ENCODE measurements at regions not wholly inside any gene's neighbourhood (a gene's known extent, or its start where the extent isn't known, plus 50 kb on each side); places are given as distances from the start of the nearest gene placed in this dataset.

DNA sequence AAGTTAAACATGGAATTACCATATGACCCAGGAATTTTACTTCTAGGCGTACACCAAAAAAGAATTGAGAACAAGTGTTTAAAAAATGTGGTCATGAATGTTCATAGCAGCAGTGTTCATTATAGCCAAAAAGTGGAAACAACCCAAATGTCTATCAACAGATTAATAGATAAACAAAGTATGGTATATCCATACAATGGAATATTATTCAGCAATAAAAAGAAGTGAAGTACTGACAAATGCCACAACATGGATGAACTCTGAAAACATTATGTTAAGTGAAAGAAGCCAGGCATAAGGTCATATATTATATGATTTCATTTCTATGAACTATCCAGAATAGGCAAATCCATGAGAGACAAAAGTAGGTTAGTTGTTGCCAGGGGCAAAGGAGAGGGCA lies 141.7 kb upstream of the NAV2 start:
- no peak overlapping the region for H3K27ac ChIP-seq (ENCODE audit: low read depth, low read length)
- Mint-ChIP-seq H3K4me1 (peaks cover 0 to 2% (median 0%) of the 10 kb centered on the region in 4 donors), H3K9me3 (no peaks in the 10 kb centered on the region), H3K36me3 (no peaks in the 10 kb centered on the region), H3K27me3 (peaks cover 7 to 8% of the 10 kb centered on the region in 2 donors), H3K27ac (no peak overlapping the region), H3K4me3 (no peak overlapping the region)
- no peaks in the 10 kb centered on the region for H3K36me3 ChIP-seq (ENCODE audit: insufficient read depth, low read length)
- no peaks in the 10 kb centered on the region for H3K4me1 ChIP-seq (ENCODE audit: insufficient read depth, low read length)
- POLR2A ChIA-PET (ENCODE audit: partially characterized antibody): no interaction called here
- H3K27me3 ChIP-seq (ENCODE audit: insufficient read depth, low read length): no peaks in the 10 kb centered on the region
- H3K4me3 ChIP-seq (ENCODE audit: low read length in 2 of 2): no peak overlapping the region
- no peak for DNase-seq
- intact Hi-C loops (cut with micrococcal nuclease): no loop called here
- CTCF ChIA-PET (ENCODE audit: partially characterized antibody): interaction anchor here (1.6 to 9.1 kb wide), 2 partner anchors 11 to 173 kb away, joined by 7 to 203 read pairs; no protein-coding TSS in a partner anchor
- no peaks in the 10 kb centered on the region for H3K9me3 ChIP-seq (ENCODE audit: control insufficient read depth in 1 of 2, low read length in 2 of 2)

DNA sequence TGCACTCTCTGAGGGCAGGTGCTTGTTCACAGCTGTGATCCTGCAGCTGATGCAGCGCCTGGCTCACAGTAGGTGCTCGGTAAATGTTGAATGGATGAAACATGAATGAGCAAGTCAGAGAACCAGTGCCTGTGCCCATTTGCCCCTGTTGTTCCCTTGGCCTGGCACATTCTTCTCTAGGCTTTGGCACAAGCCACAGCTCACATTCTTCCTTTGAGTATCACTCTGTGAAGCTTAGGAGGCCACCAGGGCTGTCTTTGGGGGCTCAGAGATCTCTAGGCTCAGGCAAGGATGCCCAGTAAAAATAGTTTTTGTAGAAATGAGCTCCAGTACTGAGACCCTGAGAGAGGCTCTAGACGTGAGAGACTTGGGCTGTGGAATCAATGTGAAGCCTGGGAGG lies 144.6 kb upstream of the NAV2 start:
- intact Hi-C loops (cut with micrococcal nuclease): no loop called here
- Mint-ChIP-seq H3K27ac (no peak overlapping the region), H3K4me3 (no peak overlapping the region), H3K36me3 (no peaks in the 10 kb centered on the region), H3K27me3 (peaks cover 5 to 15% of the 10 kb centered on the region in 2 donors), H3K4me1 (no peaks in the 10 kb centered on the region), H3K9me3 (no peaks in the 10 kb centered on the region)
- Histone ChIP-seq H3K27ac (ENCODE audit: low read depth, low read length) (no peak overlapping the region), H3K9me3 (ENCODE audit: control insufficient read depth in 1 of 2, low read length in 2 of 2) (no peaks in the 10 kb centered on the region), H3K4me1 (ENCODE audit: insufficient read depth, low read length) (no peaks in the 10 kb centered on the region), H3K27me3 (ENCODE audit: insufficient read depth, low read length) (no peaks in the 10 kb centered on the region), H3K36me3 (ENCODE audit: insufficient read depth, low read length) (no peaks in the 10 kb centered on the region), H3K4me3 (ENCODE audit: low read length in 2 of 2) (no peak overlapping the region)
- no peak for DNase-seq
- POLR2A ChIA-PET (ENCODE audit: partially characterized antibody): no interaction called here
- CTCF ChIA-PET (ENCODE audit: partially characterized antibody): interaction anchor here (1.3 to 9.1 kb wide), 4 partner anchors 10 to 176 kb away, joined by 3 to 203 read pairs (median 14); no protein-coding TSS in a partner anchor

DNA sequence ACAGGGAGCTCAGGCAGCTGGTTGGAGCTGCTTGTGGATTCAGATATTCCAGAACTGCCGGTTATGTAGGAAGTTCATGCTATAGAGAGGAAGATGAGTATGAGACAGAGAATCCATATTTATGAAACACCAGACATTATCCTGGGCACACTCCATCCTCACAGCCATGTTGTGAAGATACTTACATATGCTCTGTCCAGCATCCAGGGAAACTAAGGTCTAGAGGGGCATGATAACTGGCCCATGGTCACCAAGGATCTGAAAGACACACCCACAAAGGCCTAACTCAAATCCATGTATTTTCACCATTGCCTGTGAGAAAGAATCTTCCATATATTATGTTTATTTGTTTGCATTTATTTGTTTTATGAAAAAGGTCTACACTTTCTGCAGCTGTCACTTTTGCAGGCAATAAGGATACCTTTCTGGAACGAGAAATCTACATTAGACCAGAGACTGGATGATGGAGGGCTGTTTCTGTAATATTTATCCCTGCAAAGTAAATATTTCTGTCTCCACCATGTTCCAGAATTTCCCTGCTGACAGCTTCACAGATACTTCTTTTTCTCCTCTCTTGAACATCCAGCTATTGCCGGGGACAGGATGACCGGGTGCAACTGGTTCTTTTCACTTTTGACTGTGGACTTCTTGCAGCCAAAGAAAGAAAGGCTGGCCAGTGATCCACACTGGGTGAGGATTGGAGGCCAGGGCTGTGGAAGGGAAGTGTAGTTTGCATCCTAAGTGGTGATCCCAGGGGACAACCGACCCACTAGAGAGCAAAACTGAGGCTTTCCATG lies 145.9 kb upstream of the NAV2 start:
- ChIA-PET POLR2A (ENCODE audit: partially characterized antibody) (no interaction called here), CTCF (ENCODE audit: partially characterized antibody) (interaction anchor here (0.6 to 9.1 kb wide), 8 partner anchors 8 to 183 kb away, joined by 3 to 203 read pairs (median 13); no protein-coding TSS in a partner anchor)
- intact Hi-C loops (cut with micrococcal nuclease): no loop called here
- no peaks in the 10 kb centered on the region for H3K9me3 ChIP-seq (ENCODE audit: control insufficient read depth in 1 of 2, low read length in 2 of 2)
- H3K36me3 Mint-ChIP-seq: no peaks in the 10 kb centered on the region
- H3K4me1 ChIP-seq (ENCODE audit: insufficient read depth, low read length): no peaks in the 10 kb centered on the region
- no peaks in the 10 kb centered on the region for H3K9me3 Mint-ChIP-seq
- no peak overlapping the region for H3K27ac Mint-ChIP-seq
- H3K4me3 Mint-ChIP-seq: no peak overlapping the region
- no peak overlapping the region for H3K4me3 ChIP-seq (ENCODE audit: low read length in 2 of 2)
- no peaks in the 10 kb centered on the region for H3K4me1 Mint-ChIP-seq
- H3K27me3 Mint-ChIP-seq: peaks cover 5 to 17% of the 10 kb centered on the region in 2 donors
- no peak overlapping the region for H3K27ac ChIP-seq (ENCODE audit: low read depth, low read length)
- no peaks in the 10 kb centered on the region for H3K27me3 ChIP-seq (ENCODE audit: insufficient read depth, low read length)
- no peaks in the 10 kb centered on the region for H3K36me3 ChIP-seq (ENCODE audit: insufficient read depth, low read length)
- no peak for DNase-seq

DNA sequence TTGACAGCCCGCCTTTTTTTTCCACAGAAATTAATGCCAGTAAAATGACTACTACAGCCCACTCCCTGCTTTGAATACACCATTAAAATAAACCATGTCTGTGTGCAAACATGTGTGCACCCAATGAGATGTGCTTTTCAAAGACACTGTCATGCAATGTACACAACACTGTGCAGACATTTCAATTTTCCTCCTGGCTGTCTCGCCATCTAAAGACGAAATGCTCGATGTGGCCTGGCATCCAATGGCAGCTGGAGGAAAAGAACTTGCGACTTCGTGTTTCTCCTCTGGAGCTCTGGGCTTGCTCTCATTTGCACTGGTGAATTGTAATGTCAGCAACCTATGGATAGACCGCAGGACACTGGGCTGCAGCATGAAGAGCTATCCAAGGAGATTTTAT lies 147.0 kb upstream of the NAV2 start:
- H3K27ac Mint-ChIP-seq: no peak overlapping the region
- peaks cover 3 to 15% of the 10 kb centered on the region in 2 donors for H3K27me3 Mint-ChIP-seq
- intact Hi-C loops (cut with micrococcal nuclease): loop anchor here (2.0 kb wide), 1 partner anchor 337 kb away; no protein-coding TSS in a partner anchor

DNA sequence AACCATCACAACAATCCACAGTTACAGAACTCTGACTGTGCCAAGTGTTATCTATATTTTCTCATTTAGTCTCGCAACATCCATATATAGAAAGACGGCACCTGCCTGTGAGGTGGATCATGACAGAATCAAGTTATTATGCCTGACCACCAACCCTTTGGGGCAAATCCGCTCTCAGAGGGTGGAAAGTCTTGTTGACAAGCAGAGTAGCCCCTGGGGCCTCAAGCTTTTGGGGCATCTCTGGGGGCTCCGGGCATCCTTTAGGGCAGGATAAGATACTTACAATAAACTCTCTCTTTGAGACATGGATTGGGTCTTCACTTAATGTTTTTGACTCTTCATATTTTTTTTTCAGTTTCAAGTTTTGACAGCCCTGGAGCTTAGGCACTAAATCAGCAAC lies 150.5 kb upstream of the NAV2 start:
- no peaks in the 10 kb centered on the region for H3K36me3 Mint-ChIP-seq
- H3K4me1 Mint-ChIP-seq: peaks cover 0 to 4% (median 2%) of the 10 kb centered on the region in 4 donors

More for the DNA sequence above, 147.0 kb upstream of the NAV2 start:
- Histone ChIP-seq H3K36me3 (ENCODE audit: insufficient read depth, low read length) (no peaks in the 10 kb centered on the region), H3K9me3 (ENCODE audit: control insufficient read depth in 1 of 2, low read length in 2 of 2) (no peaks in the 10 kb centered on the region), H3K4me3 (ENCODE audit: low read length in 2 of 2) (no peak overlapping the region), H3K27ac (ENCODE audit: low read depth, low read length) (no peak overlapping the region), H3K27me3 (ENCODE audit: insufficient read depth, low read length) (no peaks in the 10 kb centered on the region), H3K4me1 (ENCODE audit: insufficient read depth, low read length) (no peaks in the 10 kb centered on the region)
- no peaks in the 10 kb centered on the region for H3K9me3 Mint-ChIP-seq
- ChIA-PET POLR2A (ENCODE audit: partially characterized antibody) (no interaction called here), CTCF (ENCODE audit: partially characterized antibody) (interaction anchor here (0.6 to 9.1 kb wide), 16 partner anchors 7 to 338 kb away, joined by 3 to 203 read pairs (median 4); no protein-coding TSS in a partner anchor)
- no peak overlapping the region for H3K4me3 Mint-ChIP-seq
- DNase-seq: no peak
- H3K36me3 Mint-ChIP-seq: no peaks in the 10 kb centered on the region
- H3K4me1 Mint-ChIP-seq: no peaks in the 10 kb centered on the region

DNA sequence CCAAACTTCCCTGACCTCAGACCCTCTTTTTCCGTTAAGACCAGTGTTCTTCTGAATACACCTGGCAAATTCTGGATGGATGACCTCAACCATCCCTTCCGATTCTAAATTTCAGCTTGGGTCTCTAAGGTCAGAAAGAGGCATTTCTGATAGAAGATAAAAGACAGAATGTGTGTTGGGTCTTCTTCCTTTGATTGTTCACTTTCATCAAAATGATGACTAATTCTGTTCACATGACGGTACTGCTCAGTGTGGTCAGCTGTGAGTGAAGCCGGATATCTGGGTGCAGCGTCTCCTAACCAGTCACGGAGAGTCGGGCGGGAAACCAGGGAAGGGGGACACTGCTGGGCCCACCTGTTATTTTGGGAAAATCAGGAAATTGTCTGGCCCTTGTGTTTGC lies 151.6 kb upstream of the NAV2 start:
- no peaks in the 10 kb centered on the region for H3K9me3 Mint-ChIP-seq
- H3K27me3 Mint-ChIP-seq: peaks cover 2 to 18% of the 10 kb centered on the region in 2 donors
- intact Hi-C loops (cut with micrococcal nuclease): no loop called here
- H3K4me1 ChIP-seq (ENCODE audit: insufficient read depth, low read length): no peaks in the 10 kb centered on the region
- H3K27ac ChIP-seq (ENCODE audit: low read depth, low read length): no peak overlapping the region
- no peak overlapping the region for H3K4me3 ChIP-seq (ENCODE audit: low read length in 2 of 2)
- no peaks in the 10 kb centered on the region for H3K36me3 ChIP-seq (ENCODE audit: insufficient read depth, low read length)
- CTCF ChIA-PET (ENCODE audit: partially characterized antibody): interaction anchor here (0.7 to 10.6 kb wide), 20 partner anchors 7 to 490 kb away, joined by 3 to 92 read pairs (median 5); no protein-coding TSS in a partner anchor
- DNase-seq: no peak
- H3K9me3 ChIP-seq (ENCODE audit: control insufficient read depth in 1 of 2, low read length in 2 of 2): no peaks in the 10 kb centered on the region
- no peak overlapping the region for H3K4me3 Mint-ChIP-seq
- POLR2A ChIA-PET (ENCODE audit: partially characterized antibody): no interaction called here
- H3K36me3 Mint-ChIP-seq: no peaks in the 10 kb centered on the region
- H3K27ac Mint-ChIP-seq: no peak overlapping the region
- H3K27me3 ChIP-seq (ENCODE audit: insufficient read depth, low read length): no peaks in the 10 kb centered on the region
- peaks cover 0 to 4% (median 2%) of the 10 kb centered on the region in 4 donors for H3K4me1 Mint-ChIP-seq

More for the DNA sequence above, 150.5 kb upstream of the NAV2 start:
- no peak overlapping the region for H3K4me3 ChIP-seq (ENCODE audit: low read length in 2 of 2)
- ChIA-PET CTCF (ENCODE audit: partially characterized antibody) (interaction anchor here (0.9 to 9.1 kb wide), 9 partner anchors 8 to 486 kb away, joined by 3 to 203 read pairs (median 16); no protein-coding TSS in a partner anchor), POLR2A (ENCODE audit: partially characterized antibody) (no interaction called here)
- no peak overlapping the region for H3K27ac ChIP-seq (ENCODE audit: low read depth, low read length)
- intact Hi-C loops (cut with micrococcal nuclease): no loop called here
- DNase-seq: no peak
- no peaks in the 10 kb centered on the region for H3K9me3 Mint-ChIP-seq
- no peak overlapping the region for H3K27ac Mint-ChIP-seq
- no peaks in the 10 kb centered on the region for H3K27me3 ChIP-seq (ENCODE audit: insufficient read depth, low read length)
- H3K27me3 Mint-ChIP-seq: peaks cover 2 to 17% of the 10 kb centered on the region in 2 donors
- no peaks in the 10 kb centered on the region for H3K36me3 ChIP-seq (ENCODE audit: insufficient read depth, low read length)
- no peaks in the 10 kb centered on the region for H3K4me1 ChIP-seq (ENCODE audit: insufficient read depth, low read length)
- H3K9me3 ChIP-seq (ENCODE audit: control insufficient read depth in 1 of 2, low read length in 2 of 2): no peaks in the 10 kb centered on the region
- no peak overlapping the region for H3K4me3 Mint-ChIP-seq

DNA sequence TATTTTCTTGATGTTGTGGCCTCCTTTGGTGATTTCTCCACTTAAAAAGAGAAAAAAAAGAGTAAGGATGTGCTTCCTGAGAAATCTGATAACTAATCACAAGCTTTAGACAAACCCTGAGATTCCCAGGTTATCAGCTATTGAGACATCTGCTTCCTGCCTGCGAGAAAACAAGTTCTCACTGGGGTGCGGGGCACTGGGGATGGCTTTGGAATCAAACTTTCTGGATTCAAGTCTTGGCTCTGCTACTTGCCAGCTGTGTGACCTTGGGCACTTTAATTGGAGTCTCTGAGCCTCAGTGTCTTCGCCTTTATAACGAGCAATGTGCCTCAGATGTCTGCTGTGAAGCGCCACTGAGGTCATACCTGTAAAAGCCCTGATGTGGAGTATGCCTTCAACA lies 152.5 kb upstream of the NAV2 start:
- Mint-ChIP-seq H3K4me3 (no peak overlapping the region), H3K9me3 (no peaks in the 10 kb centered on the region), H3K4me1 (peaks cover 0 to 4% (median 2%) of the 10 kb centered on the region in 4 donors), H3K36me3 (no peaks in the 10 kb centered on the region), H3K27ac (no peak overlapping the region), H3K27me3 (peaks cover 4 to 16% of the 10 kb centered on the region in 2 donors)
- ChIA-PET POLR2A (ENCODE audit: partially characterized antibody) (no interaction called here), CTCF (ENCODE audit: partially characterized antibody) (interaction anchor here (0.7 to 10.6 kb wide), 24 partner anchors 8 to 489 kb away, joined by 3 to 92 read pairs (median 4); no protein-coding TSS in a partner anchor)
- Histone ChIP-seq H3K27ac (ENCODE audit: low read depth, low read length) (no peak overlapping the region), H3K36me3 (ENCODE audit: insufficient read depth, low read length) (no peaks in the 10 kb centered on the region), H3K4me1 (ENCODE audit: insufficient read depth, low read length) (no peaks in the 10 kb centered on the region), H3K9me3 (ENCODE audit: control insufficient read depth in 1 of 2, low read length in 2 of 2) (no peaks in the 10 kb centered on the region), H3K27me3 (ENCODE audit: insufficient read depth, low read length) (no peaks in the 10 kb centered on the region), H3K4me3 (ENCODE audit: low read length in 2 of 2) (no peak overlapping the region)
- intact Hi-C loops (cut with micrococcal nuclease): no loop called here
- no peak for DNase-seq
